PC-3 (cell line): ENCODE measurements at regions not wholly inside any gene's neighbourhood (a gene's known extent, or its start where the extent isn't known, plus 50 kb on each side); places are given as distances from the start of the nearest gene placed in this dataset.

Source experiments
- ATAC-seq: fragments of 200-7000 bp; cut with Tn5 transposase; 2 replicates; pipeline ENCODE4 v1.9.1; 2020; ENCODE audit warnings: mild to moderate bottlenecking, moderate library complexity
- BruUV-seq: library from RNA; stranded (reverse); fragments of 400-500 nt; replicated peaks from 2 replicates; lab custom pipeline; 2021; lab: Mats Ljungman, UMichigan
- CTCF ChIA-PET: fragments of 300-600 bp; sonication (Branson Sonifier 250); formaldehyde crosslinking; loops from one replicate; lab custom pipeline; 2022; ENCODE audit warnings: antibody characterized with exemption; lab: Charles Lee
- POLR2A ChIA-PET: fragments of 300-600 bp; sonication (Branson Sonifier 250); formaldehyde crosslinking; loops from one replicate; lab custom pipeline; 2022; ENCODE audit warnings: antibody characterized with exemption; ENCODE audit not compliant: unreplicated experiment; lab: Charles Lee
- DNase-seq: peaks from one replicate; pipeline ENCODE4 v3.0.0-alpha.2; 2015
- H2AFZ ChIP-seq: fragments of 300-600 bp; sonication (generic); 2 replicates; pipeline ENCODE4 v1.6.0; 2016; ENCODE audit warnings: antibody characterized with exemption, low read length
- H3F3A ChIP-seq: fragments of 300-600 bp; sonication (generic); one replicate; pipeline ENCODE4 v1.6.0; 2017; ENCODE audit warnings: antibody characterized with exemption, low read length, control low read depth, mild to moderate bottlenecking; ENCODE audit not compliant: unreplicated experiment
- H3K27ac ChIP-seq: fragments of 300-600 bp; sonication (generic); 2 replicates; pipeline ENCODE4 v1.5.1; 2016; ENCODE audit warnings: mild to moderate bottlenecking, low read length
- H3K27me3 ChIP-seq: fragments of 300-600 bp; sonication (generic); 2 replicates; pipeline ENCODE4 v1.6.1; 2016; ENCODE audit warnings: low read length, mixed read lengths
- H3K36me3 ChIP-seq: fragments of 300-600 bp; sonication (generic); 2 replicates; pipeline ENCODE4 v1.6.1; 2016; ENCODE audit warnings: low read depth, mixed run types, low read length, mixed read lengths
- H3K4me1 ChIP-seq: fragments of 300-600 bp; sonication (generic); 2 replicates; pipeline ENCODE4 v1.5.1; 2016; ENCODE audit warnings: low read length; ENCODE audit not compliant: insufficient read depth
- H3K4me2 ChIP-seq: fragments of 300-600 bp; sonication (generic); 2 replicates; pipeline ENCODE4 v1.6.0; 2016; ENCODE audit warnings: low read length
- H3K4me3 ChIP-seq: fragments of 300-600 bp; sonication (generic); 2 replicates; pipeline ENCODE4 v1.5.1; 2016; ENCODE audit warnings: mild to moderate bottlenecking, low read length, mixed read lengths
- H3K79me2 ChIP-seq: fragments of 300-600 bp; sonication (generic); 2 replicates; pipeline ENCODE4 v1.6.1; 2017; ENCODE audit warnings: low read length, mixed read lengths
- H3K9ac ChIP-seq: fragments of 300-600 bp; sonication (generic); 2 replicates; pipeline ENCODE4 v1.6.0; 2016; ENCODE audit warnings: mild to moderate bottlenecking, low read length
- H3K9me2 ChIP-seq: fragments of 300-600 bp; sonication (generic); replicated peaks from 2 replicates; pipeline ENCODE4 v1.6.1; 2016; ENCODE audit warnings: mixed run types, low read length, mixed read lengths
- H3K9me3 ChIP-seq: fragments of 300-600 bp; sonication (generic); 2 replicates; pipeline ENCODE4 v1.6.1; 2016; ENCODE audit warnings: low read length, mixed read lengths
- H4K20me1 ChIP-seq: fragments of 300-600 bp; sonication (generic); 2 replicates; pipeline ENCODE4 v1.6.1; 2016; ENCODE audit warnings: low read length, mixed read lengths
- EZH2 ChIP-seq: fragments of 300-600 bp; sonication (generic); IDR thresholded peaks from one replicate; pipeline ENCODE4 v1.6.1; 2017; ENCODE audit warnings: antibody characterized with exemption, mild to moderate bottlenecking, low read length; ENCODE audit not compliant: unreplicated experiment
- EZH2phosphoT487 ChIP-seq: fragments of 300-600 bp; sonication (generic); IDR thresholded peaks from 2 replicates; pipeline ENCODE4 v1.6.1; 2018; ENCODE audit warnings: mild to moderate bottlenecking, antibody characterized with exemption, low read length, borderline replicate concordance
- intact Hi-C: fragments of 100-400 bp; cut with micrococcal nuclease; formaldehyde crosslinking; loops from 2 replicates; pipeline ENCODE4 v1.9.0; 2023
- TF ChIP-seq, protein P1 (sequence below): fragments of 300-600 bp; sonication (generic); conservative IDR thresholded peaks from 2 replicates; pipeline ENCODE4 v1.5.1; 2017; ENCODE audit warnings: antibody characterized with exemption, low read depth, mild to moderate bottlenecking, low read length

DNA sequence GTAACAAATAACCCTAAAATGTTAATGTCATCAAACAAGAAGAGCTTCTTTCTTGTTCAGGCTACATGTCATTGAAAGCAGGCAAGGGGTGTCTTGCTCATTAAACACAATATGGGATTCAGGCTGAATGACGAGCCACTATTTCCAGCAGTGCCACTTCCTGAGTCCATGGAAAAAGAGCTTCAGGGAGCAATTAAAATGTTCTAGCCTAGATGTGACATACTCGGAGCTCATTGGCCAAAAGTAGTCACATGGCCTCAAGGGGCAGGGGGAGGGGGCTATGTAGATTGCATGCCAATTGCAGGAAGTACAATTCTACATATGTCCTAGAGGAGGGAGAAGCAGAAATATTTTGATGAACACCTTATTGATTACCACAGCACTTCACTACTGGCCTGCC lies 685.3 kb upstream of the ADGRL2 start:
- no TSS peak for BruUV-seq
- Histone ChIP-seq H3K9me2 (no peaks in the 10 kb centered on the region), H3K79me2 (no peaks in the 10 kb centered on the region), H3F3A (no peaks in the 10 kb centered on the region), H3K36me3 (no peaks in the 10 kb centered on the region), H2AFZ (no peak overlapping the region), H3K9ac (no peak overlapping the region), H3K27me3 (no peaks in the 10 kb centered on the region), H3K4me3 (no peak overlapping the region), H4K20me1 (no peaks in the 10 kb centered on the region), H3K4me1 (no peaks in the 10 kb centered on the region), H3K27ac (no peak overlapping the region), H3K9me3 (no peaks in the 10 kb centered on the region), H3K4me2 (no peak overlapping the region)
- ChIA-PET POLR2A (no interaction called here), CTCF (interaction anchor here (0.6 kb wide), 1 partner anchor 188 kb away, joined by 3 read pairs; no protein-coding TSS in a partner anchor)
- intact Hi-C loops: no loop called here
- TF ChIP-seq EZH2phosphoT487: no peak
- TF ChIP-seq, protein P1, sequence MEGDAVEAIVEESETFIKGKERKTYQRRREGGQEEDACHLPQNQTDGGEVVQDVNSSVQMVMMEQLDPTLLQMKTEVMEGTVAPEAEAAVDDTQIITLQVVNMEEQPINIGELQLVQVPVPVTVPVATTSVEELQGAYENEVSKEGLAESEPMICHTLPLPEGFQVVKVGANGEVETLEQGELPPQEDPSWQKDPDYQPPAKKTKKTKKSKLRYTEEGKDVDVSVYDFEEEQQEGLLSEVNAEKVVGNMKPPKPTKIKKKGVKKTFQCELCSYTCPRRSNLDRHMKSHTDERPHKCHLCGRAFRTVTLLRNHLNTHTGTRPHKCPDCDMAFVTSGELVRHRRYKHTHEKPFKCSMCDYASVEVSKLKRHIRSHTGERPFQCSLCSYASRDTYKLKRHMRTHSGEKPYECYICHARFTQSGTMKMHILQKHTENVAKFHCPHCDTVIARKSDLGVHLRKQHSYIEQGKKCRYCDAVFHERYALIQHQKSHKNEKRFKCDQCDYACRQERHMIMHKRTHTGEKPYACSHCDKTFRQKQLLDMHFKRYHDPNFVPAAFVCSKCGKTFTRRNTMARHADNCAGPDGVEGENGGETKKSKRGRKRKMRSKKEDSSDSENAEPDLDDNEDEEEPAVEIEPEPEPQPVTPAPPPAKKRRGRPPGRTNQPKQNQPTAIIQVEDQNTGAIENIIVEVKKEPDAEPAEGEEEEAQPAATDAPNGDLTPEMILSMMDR: no peak
- TF ChIP-seq EZH2: no peak
- ATAC-seq: no peak
- DNase-seq: no peak

DNA sequence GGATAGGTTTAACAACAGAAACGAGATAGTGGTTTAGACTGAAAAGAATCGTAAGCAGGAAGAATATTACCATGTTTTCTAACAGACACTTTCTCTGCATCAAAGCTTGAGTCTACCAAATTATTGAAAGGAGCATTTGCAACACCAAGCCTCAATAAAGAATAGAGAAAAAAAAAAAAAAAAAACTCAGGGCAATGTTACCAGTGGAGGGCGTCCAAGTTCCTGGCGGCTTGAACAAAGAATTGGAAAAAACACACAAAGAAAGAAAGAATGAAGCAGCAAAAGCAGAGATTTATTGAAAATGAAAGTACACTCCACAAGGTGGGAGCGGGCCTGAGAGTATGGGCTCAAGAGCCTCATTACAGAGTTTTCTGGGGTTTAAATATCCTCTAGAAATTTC lies 686.5 kb upstream of the ADGRL2 start:
- Histone ChIP-seq H3K27ac (no peak overlapping the region), H3K9me2 (no peaks in the 10 kb centered on the region), H3K27me3 (no peaks in the 10 kb centered on the region), H4K20me1 (no peaks in the 10 kb centered on the region), H3K4me1 (no peaks in the 10 kb centered on the region), H3F3A (no peaks in the 10 kb centered on the region), H3K9ac (no peak overlapping the region), H2AFZ (no peak overlapping the region), H3K9me3 (no peaks in the 10 kb centered on the region), H3K79me2 (no peaks in the 10 kb centered on the region), H3K4me2 (no peak overlapping the region), H3K4me3 (no peak overlapping the region), H3K36me3 (no peaks in the 10 kb centered on the region)
- ChIA-PET POLR2A (no interaction called here), CTCF (no interaction called here)
- no peak for ATAC-seq
- intact Hi-C loops: no loop called here
- DNase-seq: no peak
- TF ChIP-seq, protein P1: peak; percentile 53
- TF ChIP-seq EZH2: no peak
- BruUV-seq: no TSS peak

DNA sequence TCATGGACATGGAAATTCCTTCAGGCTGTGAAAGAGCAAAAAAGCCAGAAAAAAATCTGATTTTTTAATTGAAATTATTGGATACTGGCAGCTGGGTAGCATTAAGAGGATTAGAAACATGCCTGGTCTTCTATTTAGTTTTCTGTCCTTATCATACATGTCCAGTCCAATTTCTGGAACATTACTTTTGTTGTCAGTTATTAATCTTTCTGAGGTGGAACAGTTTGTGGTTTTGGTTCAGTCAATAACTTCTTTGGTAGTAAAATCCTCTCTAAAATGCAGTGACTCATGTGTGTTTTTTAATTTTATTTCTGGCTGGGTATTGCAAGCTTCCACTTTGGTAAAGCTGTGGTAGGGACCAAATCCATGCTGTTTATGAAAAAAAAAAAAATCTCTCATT lies 687.0 kb upstream of the ADGRL2 start:
- ATAC-seq (peak; percentile 70), DNase-seq (peak; percentile 60)
- no peaks in the 10 kb centered on the region for H3K79me2 ChIP-seq
- TF ChIP-seq EZH2: no peak
- TF ChIP-seq EZH2phosphoT487: no peak
- TF ChIP-seq, protein P1: no peak
- H3K9me3 ChIP-seq: no peaks in the 10 kb centered on the region
- no TSS peak for BruUV-seq
- intact Hi-C loops: loop anchor here (1.0 kb wide), 1 partner anchor 66 kb away; no protein-coding TSS in a partner anchor
- H3K9me2 ChIP-seq: no peaks in the 10 kb centered on the region
- no peak overlapping the region for H3K9ac ChIP-seq
- ChIA-PET CTCF (no interaction called here), POLR2A (no interaction called here)
- H3K27ac ChIP-seq: no peak overlapping the region
- H3K36me3 ChIP-seq: no peaks in the 10 kb centered on the region
- no peaks in the 10 kb centered on the region for H4K20me1 ChIP-seq
- no peaks in the 10 kb centered on the region for H3K27me3 ChIP-seq
- no peak overlapping the region for H2AFZ ChIP-seq
- no peak overlapping the region for H3K4me2 ChIP-seq
- H3K4me1 ChIP-seq: no peaks in the 10 kb centered on the region
- H3F3A ChIP-seq: no peaks in the 10 kb centered on the region
- H3K4me3 ChIP-seq: no peak overlapping the region
